ENCODE measurements at regions not wholly inside any gene's neighbourhood (a gene's known extent, or its start where the extent isn't known, plus 50 kb on each side); places are given as distances from the start of the nearest gene placed in this dataset.

DNA sequence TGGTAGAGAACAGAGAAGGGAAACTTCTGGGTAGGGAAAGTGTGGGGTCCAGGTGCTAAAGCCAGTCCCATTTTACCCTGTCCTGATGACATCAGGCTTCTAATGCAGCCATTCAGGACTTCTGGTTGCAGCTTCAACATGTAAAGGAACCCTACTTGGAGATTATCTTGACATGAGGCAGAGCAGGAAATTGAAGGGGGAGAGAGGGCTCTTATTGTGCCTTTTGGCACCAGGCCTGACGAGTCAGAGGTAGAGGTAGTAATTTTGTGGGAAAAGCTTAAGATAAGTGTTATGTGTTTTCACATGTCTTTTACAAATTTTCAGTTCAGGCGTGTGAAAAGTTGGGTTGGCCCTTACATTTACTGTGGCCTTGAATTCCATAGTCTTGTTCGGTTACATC is 102.4 kb upstream of the APC start:
- no peak overlapping the region for H3K4me3 ChIP-seq (ENCODE audit: low read depth in 1 of 2, low read length in 2 of 2)
- no peaks in the 10 kb centered on the region for H3K36me3 ChIP-seq (ENCODE audit: control insufficient read depth in 1 of 2, insufficient read depth in 2 of 2, low read length in 2 of 2)
- peaks cover 0 to 4% of the 10 kb centered on the region in 2 donors for H3K9me3 ChIP-seq (ENCODE audit: control insufficient read depth in 1 of 2, low read length in 2 of 2)
- no peaks in the 10 kb centered on the region for H3K27me3 ChIP-seq (ENCODE audit: control insufficient read depth in 1 of 2, insufficient read depth in 2 of 2, low read length in 2 of 2)
- no peaks in the 10 kb centered on the region for H3K4me1 ChIP-seq (ENCODE audit: control insufficient read depth in 1 of 2, insufficient read depth in 2 of 2, low read length in 2 of 2)
- no peak overlapping the region for H3K9ac ChIP-seq (ENCODE audit: low read depth in 1 of 2, low read length in 2 of 2)
- H3K27ac ChIP-seq (ENCODE audit: low read depth, low read length): no peak overlapping the region

- Histone ChIP-seq H3K27ac (ENCODE audit: low read depth, low read length) (no peak overlapping the region), H3K9ac (ENCODE audit: low read depth in 1 of 2, low read length in 2 of 2) (no peak overlapping the region), H3K36me3 (ENCODE audit: control insufficient read depth in 1 of 2, insufficient read depth in 2 of 2, low read length in 2 of 2) (no peaks in the 10 kb centered on the region), H3K4me3 (ENCODE audit: low read depth in 1 of 2, low read length in 2 of 2) (no peak overlapping the region), H3K4me1 (ENCODE audit: control insufficient read depth in 1 of 2, insufficient read depth in 2 of 2, low read length in 2 of 2) (no peaks in the 10 kb centered on the region), H3K27me3 (ENCODE audit: control insufficient read depth in 1 of 2, insufficient read depth in 2 of 2, low read length in 2 of 2) (no peaks in the 10 kb centered on the region), H3K9me3 (ENCODE audit: control insufficient read depth in 1 of 2, low read length in 2 of 2) (peaks cover 0 to 4% of the 10 kb centered on the region in 2 donors)
These were observed 101.6 kb upstream of the APC start for GRCh38 chr5:112635771-112636731.

DNA sequence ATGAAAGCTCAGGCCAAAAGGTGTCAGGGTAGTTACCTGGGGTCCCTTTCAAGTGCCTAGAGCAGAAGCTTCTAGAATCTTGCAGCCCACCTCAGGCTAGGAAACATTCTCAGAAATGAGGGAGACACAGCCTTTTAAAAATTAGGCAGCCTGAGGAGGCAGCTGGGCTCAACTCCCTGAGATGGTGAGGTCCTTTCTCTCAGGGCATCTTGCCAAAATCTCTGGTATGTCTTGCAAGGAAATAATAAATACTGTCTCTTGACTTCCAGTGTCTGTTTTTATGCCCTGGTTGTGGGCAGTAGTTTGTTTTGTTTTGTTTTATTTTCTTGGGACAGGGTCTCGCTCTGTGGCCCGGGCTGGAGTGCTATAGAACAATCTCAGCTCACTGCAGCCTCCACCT is 100.9 kb upstream of the APC start:
- Histone ChIP-seq H3K9me3 (ENCODE audit: control insufficient read depth in 1 of 2, low read length in 2 of 2) (peaks cover 0 to 4% of the 10 kb centered on the region in 2 donors), H3K27ac (ENCODE audit: low read depth, low read length) (no peak overlapping the region), H3K36me3 (ENCODE audit: control insufficient read depth in 1 of 2, insufficient read depth in 2 of 2, low read length in 2 of 2) (no peaks in the 10 kb centered on the region), H3K9ac (ENCODE audit: low read depth in 1 of 2, low read length in 2 of 2) (no peak overlapping the region), H3K4me3 (ENCODE audit: low read depth in 1 of 2, low read length in 2 of 2) (no peak overlapping the region), H3K4me1 (ENCODE audit: control insufficient read depth in 1 of 2, insufficient read depth in 2 of 2, low read length in 2 of 2) (no peaks in the 10 kb centered on the region), H3K27me3 (ENCODE audit: control insufficient read depth in 1 of 2, insufficient read depth in 2 of 2, low read length in 2 of 2) (no peaks in the 10 kb centered on the region)

GRCh38 chr5:112637343-112637742 is 100.3 kb upstream of the APC start:
- Histone ChIP-seq H3K36me3 (ENCODE audit: control insufficient read depth in 1 of 2, insufficient read depth in 2 of 2, low read length in 2 of 2) (no peaks in the 10 kb centered on the region), H3K27ac (ENCODE audit: low read depth, low read length) (no peak overlapping the region)

DNA sequence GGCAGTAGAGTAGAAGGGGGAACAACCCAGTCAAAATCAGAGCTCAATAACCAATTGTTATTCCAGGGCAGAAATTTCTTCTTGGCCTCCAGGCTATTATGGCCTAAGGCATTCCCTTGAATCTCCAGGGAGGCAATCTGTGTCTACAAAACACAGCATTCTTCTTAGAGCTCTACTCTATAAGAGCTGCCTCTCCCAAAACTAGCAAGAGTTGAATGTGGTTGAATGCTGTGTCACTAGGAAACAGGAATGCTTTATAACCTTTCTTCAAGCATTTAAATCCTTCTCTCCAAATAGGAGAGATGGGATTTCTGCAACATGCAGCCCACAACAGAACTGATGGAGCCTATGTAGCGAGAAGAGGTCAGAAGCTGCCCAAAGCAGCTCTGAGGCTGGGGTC is 97.1 kb upstream of the APC start:
- no peak overlapping the region for H3K9ac ChIP-seq (ENCODE audit: low read depth in 1 of 2, low read length in 2 of 2)

More at GRCh38 chr5:112637343-112637742, 100.3 kb upstream of the APC start:
- Histone ChIP-seq H3K9me3 (ENCODE audit: control insufficient read depth in 1 of 2, low read length in 2 of 2) (peaks cover 0 to 4% of the 10 kb centered on the region in 2 donors), H3K27me3 (ENCODE audit: control insufficient read depth in 1 of 2, insufficient read depth in 2 of 2, low read length in 2 of 2) (no peaks in the 10 kb centered on the region), H3K9ac (ENCODE audit: low read depth in 1 of 2, low read length in 2 of 2) (no peak overlapping the region), H3K4me1 (ENCODE audit: control insufficient read depth in 1 of 2, insufficient read depth in 2 of 2, low read length in 2 of 2) (no peaks in the 10 kb centered on the region), H3K4me3 (ENCODE audit: low read depth in 1 of 2, low read length in 2 of 2) (no peak overlapping the region)

DNA sequence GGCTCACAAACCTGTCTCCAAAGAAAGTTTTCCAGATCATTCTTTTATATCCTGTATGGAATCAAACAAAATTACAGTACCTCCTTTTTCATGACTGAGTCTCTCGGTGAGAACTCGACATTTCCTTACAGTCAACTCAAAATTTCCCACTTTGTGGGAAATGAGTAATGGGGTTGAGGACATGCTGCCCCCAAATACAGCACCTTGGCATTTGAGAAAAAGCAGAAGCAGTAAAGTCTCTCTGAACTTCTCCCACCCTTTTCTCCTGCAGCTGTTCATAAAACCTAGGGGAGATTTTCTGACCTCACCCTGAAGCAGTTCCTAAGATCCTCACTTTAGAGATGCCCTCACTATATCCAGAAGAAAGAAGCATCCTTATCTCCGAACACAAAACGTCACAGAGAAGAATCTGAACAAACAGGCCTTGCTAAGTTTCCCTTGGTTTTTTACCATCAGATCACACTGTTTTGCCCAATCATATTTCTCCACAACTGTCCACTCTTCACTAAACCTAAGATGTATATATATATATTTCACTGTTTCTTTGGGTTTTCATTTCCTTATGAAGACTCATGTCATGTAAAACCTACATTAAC is 96.1 kb upstream of the APC start:
- Histone ChIP-seq H3K36me3 (ENCODE audit: control insufficient read depth in 1 of 2, insufficient read depth in 2 of 2, low read length in 2 of 2) (no peaks in the 10 kb centered on the region), H3K4me3 (ENCODE audit: low read depth in 1 of 2, low read length in 2 of 2) (no peak overlapping the region), H3K27ac (ENCODE audit: low read depth, low read length) (no peak overlapping the region), H3K9ac (ENCODE audit: low read depth in 1 of 2, low read length in 2 of 2) (no peak overlapping the region), H3K4me1 (ENCODE audit: control insufficient read depth in 1 of 2, insufficient read depth in 2 of 2, low read length in 2 of 2) (peaks cover 0 to 4% of the 10 kb centered on the region in 2 donors), H3K27me3 (ENCODE audit: control insufficient read depth in 1 of 2, insufficient read depth in 2 of 2, low read length in 2 of 2) (no peaks in the 10 kb centered on the region), H3K9me3 (ENCODE audit: control insufficient read depth in 1 of 2, low read length in 2 of 2) (no peaks in the 10 kb centered on the region)

More for the DNA sequence above, 97.1 kb upstream of the APC start:
- Histone ChIP-seq H3K9me3 (ENCODE audit: control insufficient read depth in 1 of 2, low read length in 2 of 2) (no peaks in the 10 kb centered on the region), H3K27me3 (ENCODE audit: control insufficient read depth in 1 of 2, insufficient read depth in 2 of 2, low read length in 2 of 2) (no peaks in the 10 kb centered on the region), H3K4me1 (ENCODE audit: control insufficient read depth in 1 of 2, insufficient read depth in 2 of 2, low read length in 2 of 2) (peaks cover 0 to 4% of the 10 kb centered on the region in 2 donors), H3K36me3 (ENCODE audit: control insufficient read depth in 1 of 2, insufficient read depth in 2 of 2, low read length in 2 of 2) (no peaks in the 10 kb centered on the region), H3K27ac (ENCODE audit: low read depth, low read length) (no peak overlapping the region), H3K4me3 (ENCODE audit: low read depth in 1 of 2, low read length in 2 of 2) (no peak overlapping the region)

- Histone ChIP-seq H3K27ac (ENCODE audit: low read depth, low read length) (no peak overlapping the region), H3K4me1 (ENCODE audit: control insufficient read depth in 1 of 2, insufficient read depth in 2 of 2, low read length in 2 of 2) (peaks cover 5 to 11% of the 10 kb centered on the region in 2 donors), H3K36me3 (ENCODE audit: control insufficient read depth in 1 of 2, insufficient read depth in 2 of 2, low read length in 2 of 2) (no peaks in the 10 kb centered on the region)
These were observed 94.8 kb upstream of the APC start for GRCh38 chr5:112642885-112643284.

DNA sequence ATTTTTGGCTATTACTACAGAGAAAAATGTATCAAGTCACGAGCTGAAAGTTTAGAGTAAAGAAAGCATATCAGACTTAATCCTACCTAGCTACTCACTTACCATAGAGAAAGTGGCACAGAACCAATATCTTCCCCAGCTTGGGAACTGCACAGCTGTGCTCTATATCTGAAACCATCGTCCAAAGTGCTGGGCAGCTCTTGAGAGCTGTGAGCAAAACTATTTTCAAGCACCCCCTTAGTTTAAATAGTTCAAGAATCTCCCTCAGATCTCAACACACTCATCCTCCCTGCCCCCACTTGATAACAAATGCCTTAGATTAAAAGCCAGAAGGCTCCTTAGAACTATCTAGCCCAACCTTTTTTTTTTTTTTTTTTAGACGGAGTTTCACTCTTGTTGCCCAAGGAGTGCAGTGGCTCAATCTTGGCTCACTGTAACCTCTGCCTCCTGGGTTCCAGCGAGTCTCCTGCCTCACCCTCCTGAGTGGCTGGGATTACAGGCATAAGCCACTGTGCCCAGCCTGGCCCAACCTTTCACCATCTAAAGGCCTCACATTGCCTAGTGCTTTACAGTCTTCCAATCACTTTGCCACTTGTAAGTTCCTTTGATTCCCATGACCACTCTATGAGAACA is 94.2 kb upstream of the APC start:
- H3K4me3 ChIP-seq (ENCODE audit: low read depth in 1 of 2, low read length in 2 of 2): no peak overlapping the region
- H3K27me3 ChIP-seq (ENCODE audit: control insufficient read depth in 1 of 2, insufficient read depth in 2 of 2, low read length in 2 of 2): no peaks in the 10 kb centered on the region
- no peak overlapping the region for H3K27ac ChIP-seq (ENCODE audit: low read depth, low read length)
- no peaks in the 10 kb centered on the region for H3K36me3 ChIP-seq (ENCODE audit: control insufficient read depth in 1 of 2, insufficient read depth in 2 of 2, low read length in 2 of 2)
- H3K9ac ChIP-seq (ENCODE audit: low read depth in 1 of 2, low read length in 2 of 2): no peak overlapping the region
- H3K9me3 ChIP-seq (ENCODE audit: control insufficient read depth in 1 of 2, low read length in 2 of 2): no peaks in the 10 kb centered on the region
- peaks cover 5 to 11% of the 10 kb centered on the region in 2 donors for H3K4me1 ChIP-seq (ENCODE audit: control insufficient read depth in 1 of 2, insufficient read depth in 2 of 2, low read length in 2 of 2)

More at GRCh38 chr5:112642885-112643284, 94.8 kb upstream of the APC start:
- Histone ChIP-seq H3K27me3 (ENCODE audit: control insufficient read depth in 1 of 2, insufficient read depth in 2 of 2, low read length in 2 of 2) (no peaks in the 10 kb centered on the region), H3K4me3 (ENCODE audit: low read depth in 1 of 2, low read length in 2 of 2) (no peak overlapping the region), H3K9me3 (ENCODE audit: control insufficient read depth in 1 of 2, low read length in 2 of 2) (no peaks in the 10 kb centered on the region), H3K9ac (ENCODE audit: low read depth in 1 of 2, low read length in 2 of 2) (no peak overlapping the region)

DNA sequence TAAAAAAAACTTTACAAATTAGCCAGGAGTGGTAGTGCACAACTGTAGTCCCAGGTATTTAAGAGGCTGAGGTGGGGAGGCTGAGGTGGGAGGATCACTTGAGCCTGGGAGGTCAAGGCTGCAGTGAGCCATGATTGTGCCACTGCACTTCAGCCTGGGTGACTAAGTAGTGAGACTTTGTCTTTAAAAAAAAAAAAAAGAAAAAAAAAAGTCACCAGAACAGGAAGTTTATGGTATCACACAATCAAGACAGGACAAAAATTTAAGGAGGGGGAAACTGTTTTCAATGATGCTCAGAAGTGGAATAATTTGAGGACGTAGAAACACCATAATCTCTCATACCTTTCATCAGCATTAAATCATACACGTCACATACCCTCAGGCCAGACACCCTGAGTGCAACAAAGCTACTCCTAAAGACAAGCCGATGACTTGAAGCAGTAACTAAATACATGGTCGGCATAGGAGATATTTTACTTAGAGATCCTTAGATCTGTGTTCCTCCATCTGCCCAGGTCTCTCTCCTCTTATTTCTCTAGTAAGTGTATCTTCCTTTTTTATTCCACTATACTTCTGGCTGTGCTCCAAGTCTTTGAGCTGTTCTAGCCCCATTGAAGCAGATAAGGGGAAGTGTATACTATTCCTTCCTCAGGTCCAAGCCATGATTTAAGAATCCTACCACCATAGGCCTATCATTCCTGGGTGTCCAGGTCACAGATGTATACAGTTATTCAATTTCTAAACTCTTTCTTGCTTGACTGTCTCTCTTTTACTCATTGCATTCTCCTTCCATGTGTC is 91.3 kb upstream of the APC start:
- H3K4me3 ChIP-seq (ENCODE audit: low read depth in 1 of 2, low read length in 2 of 2): no peak overlapping the region
- no peaks in the 10 kb centered on the region for H3K36me3 ChIP-seq (ENCODE audit: control insufficient read depth in 1 of 2, insufficient read depth in 2 of 2, low read length in 2 of 2)
- H3K27ac ChIP-seq (ENCODE audit: low read depth, low read length): no peak overlapping the region
- H3K4me1 ChIP-seq (ENCODE audit: control insufficient read depth in 1 of 2, insufficient read depth in 2 of 2, low read length in 2 of 2): peaks cover 5 to 17% of the 10 kb centered on the region in 2 donors
- no peaks in the 10 kb centered on the region for H3K27me3 ChIP-seq (ENCODE audit: control insufficient read depth in 1 of 2, insufficient read depth in 2 of 2, low read length in 2 of 2)
- no peaks in the 10 kb centered on the region for H3K9me3 ChIP-seq (ENCODE audit: control insufficient read depth in 1 of 2, low read length in 2 of 2)
- no peak overlapping the region for H3K9ac ChIP-seq (ENCODE audit: low read depth in 1 of 2, low read length in 2 of 2)
